ENCODE measurements at regions not wholly inside any gene's neighbourhood (a gene's known extent, or its start where the extent isn't known, plus 50 kb on each side); places are given as distances from the start of the nearest gene placed in this dataset.

GRCh38 chr13:31956980-31957644, 74.5 kb upstream of the FRY start:
- DNase-seq (ENCODE audit: low read depth in 4 of 4, low spot score in 1 of 4), result no peak

- DNase-seq (ENCODE audit: low read depth in 4 of 4, low spot score in 1 of 4), result no peak
Measured at GRCh38 chr13:31957772-31958171, 73.8 kb upstream of the FRY start.

- no peak for DNase-seq (ENCODE audit: low read depth in 4 of 4, low spot score in 1 of 4)
Measured at GRCh38 chr13:31962731-31963370, 68.7 kb upstream of the FRY start.

- DNase-seq (ENCODE audit: low read depth in 4 of 4, low spot score in 1 of 4), result no peak
Measured at GRCh38 chr13:31963631-31964030, 67.9 kb upstream of the FRY start.

GRCh38 chr13:31964168-31964567, 67.4 kb upstream of the FRY start:
- no peak for DNase-seq (ENCODE audit: low read depth in 4 of 4, low spot score in 1 of 4)

GRCh38 chr13:31965361-31966066, 66.1 kb upstream of the FRY start:
- DNase-seq (ENCODE audit: low read depth in 4 of 4, low spot score in 1 of 4), result no peak

- no peak for DNase-seq (ENCODE audit: low read depth in 4 of 4, low spot score in 1 of 4)
Measured at GRCh38 chr13:31967155-31967554, 64.4 kb upstream of the FRY start.

GRCh38 chr13:31968473-31968872, 63.1 kb upstream of the FRY start:
- DNase-seq (ENCODE audit: low read depth in 4 of 4, low spot score in 1 of 4), result no peak

- no peak for DNase-seq (ENCODE audit: low read depth in 4 of 4, low spot score in 1 of 4)
Measured at GRCh38 chr13:31970231-31970930, 61.2 kb upstream of the FRY start.

- no peak for DNase-seq (ENCODE audit: low read depth in 4 of 4, low spot score in 1 of 4)
Measured at GRCh38 chr13:31972453-31972852, 59.1 kb upstream of the FRY start.

GRCh38 chr13:31978021-31978420, 53.6 kb upstream of the FRY start:
- DNase-seq (ENCODE audit: low read depth in 4 of 4, low spot score in 1 of 4), result no peak

- no peak for DNase-seq (ENCODE audit: low read depth in 4 of 4, low spot score in 1 of 4)
Measured at GRCh38 chr13:31980830-31981229, 50.7 kb upstream of the FRY start.
